HFFc6 (cell line): ENCODE measurements at regions not wholly inside any gene's neighbourhood (a gene's known extent, or its start where the extent isn't known, plus 50 kb on each side); places are given as distances from the start of the nearest gene placed in this dataset.
A peak's percentile ranks its signal among the peaks of the same experiment; 100 is the strongest.
"Not testable (repeated sequence)": the region's sequence is repeated elsewhere in the genome, so short reads cannot be mapped to it uniquely, and the experiment has no call there.

ENCODE experiments used
- DNase-seq: peaks from one replicate; pipeline ENCODE4 v3.0.0-alpha.2; 2018
- H3K27ac Mint-ChIP-seq: 2 replicates; pipeline ENCODE4 v1.8.0; 2020; ENCODE audit warnings: mild to moderate bottlenecking, mixed read lengths
- H3K27me3 Mint-ChIP-seq: 2 replicates; pipeline ENCODE4 v1.8.0; 2021; ENCODE audit warnings: mild to moderate bottlenecking, moderate library complexity, mixed read lengths; ENCODE audit not compliant: insufficient read depth
- H3K36me3 Mint-ChIP-seq: 2 replicates; pipeline ENCODE4 v1.8.0; 2021; ENCODE audit warnings: low read depth, mixed read lengths
- H3K4me1 Mint-ChIP-seq: 2 replicates; pipeline ENCODE4 v1.8.0; 2020; ENCODE audit warnings: low read depth, mixed read lengths
- H3K4me3 Mint-ChIP-seq: 2 replicates; pipeline ENCODE4 v1.8.0; 2020; ENCODE audit warnings: mild to moderate bottlenecking, moderate library complexity, mixed read lengths
- H3K9me3 Mint-ChIP-seq: 2 replicates; pipeline ENCODE4 v1.8.0; 2020; ENCODE audit warnings: mild to moderate bottlenecking, mixed read lengths
- CTCF ChIP-seq: fragments of 200-600 bp; sonication (generic); IDR thresholded peaks from 2 replicates; pipeline ENCODE4 v1.5.0; 2021; ENCODE audit warnings: antibody characterized with exemption, mild to moderate bottlenecking

- no peaks in the 10 kb centered on the region for H3K27me3 Mint-ChIP-seq
- TF ChIP-seq CTCF = no peak
- no peaks in the 10 kb centered on the region for H3K9me3 Mint-ChIP-seq
- H3K4me1 Mint-ChIP-seq = no peaks in the 10 kb centered on the region; the same call in 1 of the 2 replicates
- H3K36me3 Mint-ChIP-seq = no peaks in the 10 kb centered on the region
- DNase-seq = no peak
- no peak overlapping the region for H3K27ac Mint-ChIP-seq
- H3K4me3 Mint-ChIP-seq = no peak overlapping the region
Observed at GRCh38 chr21:27323331-27323730, 356.4 kb upstream of the ADAMTS5 start.

- DNase-seq = no peak
- Mint-ChIP-seq H3K36me3 (no peaks in the 10 kb centered on the region), H3K27ac (no peak overlapping the region), H3K4me3 (no peak overlapping the region), H3K4me1 (no peaks in the 10 kb centered on the region; the same call in 1 of the 2 replicates), H3K27me3 (no peaks in the 10 kb centered on the region), H3K9me3 (no peaks in the 10 kb centered on the region)
- no peak for TF ChIP-seq CTCF
Observed at GRCh38 chr21:27321791-27322190, 354.9 kb upstream of the ADAMTS5 start.

- no peak for TF ChIP-seq CTCF
- Mint-ChIP-seq H3K27me3 (no peaks in the 10 kb centered on the region), H3K9me3 (no peaks in the 10 kb centered on the region), H3K4me3 (no peak overlapping the region), H3K4me1 (no peaks in the 10 kb centered on the region), H3K36me3 (no peaks in the 10 kb centered on the region), H3K27ac (no peak overlapping the region)
- no peak for DNase-seq
Observed at GRCh38 chr21:27320868-27321267, 354.0 kb upstream of the ADAMTS5 start.

GRCh38 chr21:27317601-27318000 is 350.7 kb upstream of the ADAMTS5 start:
- not testable (repeated sequence) for DNase-seq, H3K9me3 Mint-ChIP-seq, H3K27ac Mint-ChIP-seq, H3K27me3 Mint-ChIP-seq, H3K36me3 Mint-ChIP-seq, H3K4me3 Mint-ChIP-seq
- peaks cover 19% of the 10 kb centered on the region for H3K4me1 Mint-ChIP-seq

- H3K27me3 Mint-ChIP-seq = no peaks in the 10 kb centered on the region
- no peak for DNase-seq
- no peak overlapping the region for H3K4me3 Mint-ChIP-seq
- H3K27ac Mint-ChIP-seq = no peak overlapping the region
- TF ChIP-seq CTCF = no peak
- H3K9me3 Mint-ChIP-seq = no peaks in the 10 kb centered on the region
- H3K4me1 Mint-ChIP-seq = peaks cover 20% of the 10 kb centered on the region
- peaks cover 12% of the 10 kb centered on the region for H3K36me3 Mint-ChIP-seq
Observed at GRCh38 chr21:27315373-27315772, 348.5 kb upstream of the ADAMTS5 start.

GRCh38 chr21:27314131-27314530 is 347.2 kb upstream of the ADAMTS5 start:
- no peaks in the 10 kb centered on the region for H3K9me3 Mint-ChIP-seq
- H3K4me3 Mint-ChIP-seq = no peak overlapping the region
- no peaks in the 10 kb centered on the region; the same call in 1 of the 2 replicates for H3K27me3 Mint-ChIP-seq
- peaks cover 12% of the 10 kb centered on the region for H3K36me3 Mint-ChIP-seq
- H3K27ac Mint-ChIP-seq = peak overlapping the region; percentile 24; the same call in 1 of the 2 replicates
- no peak for TF ChIP-seq CTCF
- peak; percentile 6 for DNase-seq
- peaks cover 29% of the 10 kb centered on the region for H3K4me1 Mint-ChIP-seq
